ENCODE measurements at regions not wholly inside any gene's neighbourhood (a gene's known extent, or its start where the extent isn't known, plus 50 kb on each side); places are given as distances from the start of the nearest gene placed in this dataset.

DNA sequence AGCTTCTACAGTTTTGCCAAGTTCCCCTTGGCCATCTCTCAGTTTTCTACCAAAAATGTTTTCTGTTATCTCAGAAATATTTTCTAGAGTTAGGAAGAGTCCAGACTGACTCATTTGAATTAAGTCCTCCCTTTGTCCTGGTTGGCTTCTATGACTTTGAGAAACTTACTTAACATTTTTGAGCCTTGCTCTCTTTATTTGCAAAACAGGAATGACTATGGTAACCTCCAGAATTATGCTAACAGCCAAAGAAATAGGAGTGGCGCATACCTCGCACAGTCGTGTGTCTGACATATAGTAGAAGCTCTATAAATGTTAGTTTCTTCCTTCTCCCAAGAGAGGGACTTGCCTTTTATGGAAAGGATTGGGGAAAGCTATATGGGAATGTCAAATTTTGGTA is 841.1 kb downstream of the TSN start:
- DNase-seq (no peak), ATAC-seq (ENCODE audit: insufficient read depth, low FRiP score) (no peak)
- Histone ChIP-seq H3K27ac (ENCODE audit: low read depth in 1 of 2, low read length in 1 of 2) (no peak overlapping the region), H3K4me3 (no peak overlapping the region), H3K9me3 (ENCODE audit: control insufficient read depth in 4 of 4, insufficient read depth in 3 of 4, low read length in 3 of 4) (no peaks in the 10 kb centered on the region), H3K9ac (ENCODE audit: insufficient read depth in 1 of 2, low read length in 2 of 2) (no peak overlapping the region), H3K4me1 (ENCODE audit: control insufficient read depth in 5 of 5, insufficient read depth in 5 of 5, low read length in 5 of 5) (peaks cover 0 to 2% (median 0%) of the 10 kb centered on the region in 5 donors), H3K27me3 (ENCODE audit: control insufficient read depth in 3 of 3, insufficient read depth in 3 of 3, low read length in 2 of 3) (no peaks in the 10 kb centered on the region), H3K36me3 (ENCODE audit: control insufficient read depth in 4 of 4, insufficient read depth in 4 of 4, low read length in 4 of 4) (no peaks in the 10 kb centered on the region)
- 56 to 69% methylated on average over 3 of the region's 3 CpGs for WGBS, 2 donors
- TF ChIP-seq, protein P1, sequence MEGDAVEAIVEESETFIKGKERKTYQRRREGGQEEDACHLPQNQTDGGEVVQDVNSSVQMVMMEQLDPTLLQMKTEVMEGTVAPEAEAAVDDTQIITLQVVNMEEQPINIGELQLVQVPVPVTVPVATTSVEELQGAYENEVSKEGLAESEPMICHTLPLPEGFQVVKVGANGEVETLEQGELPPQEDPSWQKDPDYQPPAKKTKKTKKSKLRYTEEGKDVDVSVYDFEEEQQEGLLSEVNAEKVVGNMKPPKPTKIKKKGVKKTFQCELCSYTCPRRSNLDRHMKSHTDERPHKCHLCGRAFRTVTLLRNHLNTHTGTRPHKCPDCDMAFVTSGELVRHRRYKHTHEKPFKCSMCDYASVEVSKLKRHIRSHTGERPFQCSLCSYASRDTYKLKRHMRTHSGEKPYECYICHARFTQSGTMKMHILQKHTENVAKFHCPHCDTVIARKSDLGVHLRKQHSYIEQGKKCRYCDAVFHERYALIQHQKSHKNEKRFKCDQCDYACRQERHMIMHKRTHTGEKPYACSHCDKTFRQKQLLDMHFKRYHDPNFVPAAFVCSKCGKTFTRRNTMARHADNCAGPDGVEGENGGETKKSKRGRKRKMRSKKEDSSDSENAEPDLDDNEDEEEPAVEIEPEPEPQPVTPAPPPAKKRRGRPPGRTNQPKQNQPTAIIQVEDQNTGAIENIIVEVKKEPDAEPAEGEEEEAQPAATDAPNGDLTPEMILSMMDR (IDR thresholded peaks at IDR 0.05; ENCODE audit: control extremely low read depth, extremely low read depth), result no peak

DNA sequence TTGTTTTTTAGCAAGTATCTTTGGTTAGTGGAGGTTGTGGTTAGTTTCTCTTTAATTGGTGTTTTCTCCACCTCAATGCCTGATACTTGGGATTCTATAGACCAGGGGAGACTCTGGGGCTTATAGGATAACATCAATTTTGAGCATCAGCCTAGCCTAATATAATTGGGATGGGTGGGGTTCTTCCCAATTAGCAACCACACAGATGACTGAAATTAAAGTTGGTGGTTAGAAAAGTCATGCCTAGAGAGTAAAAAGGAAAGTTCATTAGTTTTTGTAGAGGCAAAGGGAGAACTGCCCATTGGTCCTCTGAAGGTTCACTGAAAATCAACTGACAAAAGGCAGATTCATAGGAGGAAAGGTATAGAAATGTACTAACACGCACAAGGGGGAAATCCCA is 843.3 kb downstream of the TSN start:
- TF ChIP-seq, protein P1 (IDR thresholded peaks at IDR 0.05; ENCODE audit: control extremely low read depth, extremely low read depth), result no peak
- Histone ChIP-seq H3K4me3 (no peak overlapping the region), H3K27me3 (ENCODE audit: control insufficient read depth in 3 of 3, insufficient read depth in 3 of 3, low read length in 2 of 3) (no peaks in the 10 kb centered on the region), H3K4me1 (ENCODE audit: control insufficient read depth in 5 of 5, insufficient read depth in 5 of 5, low read length in 5 of 5) (peaks cover 0 to 2% (median 0%) of the 10 kb centered on the region in 5 donors), H3K36me3 (ENCODE audit: control insufficient read depth in 4 of 4, insufficient read depth in 4 of 4, low read length in 4 of 4) (no peaks in the 10 kb centered on the region), H3K9me3 (ENCODE audit: control insufficient read depth in 4 of 4, insufficient read depth in 3 of 4, low read length in 3 of 4) (no peaks in the 10 kb centered on the region), H3K27ac (ENCODE audit: low read depth in 1 of 2, low read length in 1 of 2) (no peak overlapping the region), H3K9ac (ENCODE audit: insufficient read depth in 1 of 2, low read length in 2 of 2) (no peak overlapping the region)
- DNase-seq, result no peak
- WGBS, 2 donors, result 93% methylated on average over 1 of the region's 1 CpG
- ATAC-seq (ENCODE audit: insufficient read depth, low FRiP score), result no peak

GRCh38 chr2:122610948-122611609 is 855.6 kb downstream of the TSN start:
- H3K9ac ChIP-seq (ENCODE audit: insufficient read depth in 1 of 2, low read length in 2 of 2), result no peak overlapping the region
- no peaks in the 10 kb centered on the region for H3K4me1 ChIP-seq (ENCODE audit: control insufficient read depth in 5 of 5, insufficient read depth in 5 of 5, low read length in 5 of 5)
- no peaks in the 10 kb centered on the region for H3K27me3 ChIP-seq (ENCODE audit: control insufficient read depth in 3 of 3, insufficient read depth in 3 of 3, low read length in 2 of 3)
- H3K4me3 ChIP-seq, result no peak overlapping the region
- 90 to 93% methylated on average over 3 of the region's 3 CpGs for WGBS, 2 donors
- DNase-seq (no peak), ATAC-seq (ENCODE audit: insufficient read depth, low FRiP score) (no peak)
- H3K9me3 ChIP-seq (ENCODE audit: control insufficient read depth in 4 of 4, insufficient read depth in 3 of 4, low read length in 3 of 4), result peaks cover 0 to 2% (median 0%) of the 10 kb centered on the region in 4 donors
- TF ChIP-seq, protein P1 (IDR thresholded peaks at IDR 0.05; ENCODE audit: control extremely low read depth, extremely low read depth), result no peak
- no peak overlapping the region for H3K27ac ChIP-seq (ENCODE audit: low read depth in 1 of 2, low read length in 1 of 2)
- H3K36me3 ChIP-seq (ENCODE audit: control insufficient read depth in 4 of 4, insufficient read depth in 4 of 4, low read length in 4 of 4), result no peaks in the 10 kb centered on the region

GRCh38 chr2:122622934-122623333 is 867.5 kb downstream of the TSN start:
- Histone ChIP-seq H3K9ac (ENCODE audit: insufficient read depth in 1 of 2, low read length in 2 of 2) (no peak overlapping the region), H3K27me3 (ENCODE audit: control insufficient read depth in 3 of 3, insufficient read depth in 3 of 3, low read length in 2 of 3) (no peaks in the 10 kb centered on the region), H3K9me3 (ENCODE audit: control insufficient read depth in 4 of 4, insufficient read depth in 3 of 4, low read length in 3 of 4) (no peaks in the 10 kb centered on the region), H3K36me3 (ENCODE audit: control insufficient read depth in 4 of 4, insufficient read depth in 4 of 4, low read length in 4 of 4) (no peaks in the 10 kb centered on the region), H3K4me1 (ENCODE audit: control insufficient read depth in 5 of 5, insufficient read depth in 5 of 5, low read length in 5 of 5) (no peaks in the 10 kb centered on the region), H3K27ac (ENCODE audit: low read depth in 1 of 2, low read length in 1 of 2) (no peak overlapping the region), H3K4me3 (no peak overlapping the region)
- WGBS, 2 donors, result 31 to 56% methylated on average over 3 of the region's 3 CpGs
- TF ChIP-seq, protein P1 (IDR thresholded peaks at IDR 0.05; ENCODE audit: control extremely low read depth, extremely low read depth), result no peak
- DNase-seq, result no peak
- ATAC-seq (ENCODE audit: insufficient read depth, low FRiP score), result no peak
